ENCODE measurements at regions not wholly inside any gene's neighbourhood (a gene's known extent, or its start where the extent isn't known, plus 50 kb on each side); places are given as distances from the start of the nearest gene placed in this dataset.

DNA sequence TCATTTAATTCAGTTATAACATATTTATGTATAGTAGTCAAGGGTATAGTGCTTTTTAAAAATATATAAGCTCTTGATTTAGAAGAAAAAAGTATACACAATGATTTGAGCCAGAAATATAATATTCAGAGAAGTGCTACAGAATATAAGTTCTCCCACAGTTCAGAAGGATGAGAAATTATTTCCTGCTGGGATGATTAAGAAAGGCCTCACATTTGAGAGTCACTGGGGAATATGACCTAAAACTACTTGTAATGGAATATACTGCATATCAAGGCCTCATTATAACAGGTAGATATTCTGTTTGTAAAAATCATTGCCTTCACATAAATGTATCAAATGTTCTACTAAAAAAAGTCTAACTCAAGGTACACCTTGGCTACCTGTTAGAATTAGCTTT, 203.5 kb downstream of the MBD2 start:
- H2BK120ac ChIP-seq (ENCODE audit: insufficient read depth, low read length, poor library complexity) = no peak overlapping the region
- H3K18ac ChIP-seq (ENCODE audit: low read length) = no peak overlapping the region
- H3K23ac ChIP-seq (ENCODE audit: low read length) = no peak overlapping the region
- H3K36me3 ChIP-seq (ENCODE audit: control insufficient read depth in 1 of 2, insufficient read depth in 2 of 2, low read length in 2 of 2) = no peaks in the 10 kb centered on the region
- H3K27ac ChIP-seq (ENCODE audit: low read depth, low read length) = no peak overlapping the region
- no peak overlapping the region for H4K12ac ChIP-seq (ENCODE audit: low read depth, low read length)
- no peak overlapping the region for H3K14ac ChIP-seq (ENCODE audit: low read length)
- no peaks in the 10 kb centered on the region for H3K27me3 ChIP-seq (ENCODE audit: insufficient read depth, low read length)
- no peak overlapping the region for H2AK5ac ChIP-seq (ENCODE audit: low read length)
- no peaks in the 10 kb centered on the region for H3K4me1 ChIP-seq (ENCODE audit: control insufficient read depth in 1 of 2, insufficient read depth in 2 of 2, low read length in 2 of 2)
- H4K91ac ChIP-seq (ENCODE audit: low read depth, low read length) = no peak overlapping the region
- H3K9ac ChIP-seq (ENCODE audit: low read length) = no peak overlapping the region
- H3K4me2 ChIP-seq (ENCODE audit: low read length) = no peak overlapping the region
- H2BK5ac ChIP-seq (ENCODE audit: low read depth, low read length, poor library complexity) = no peak overlapping the region
- no peak overlapping the region for H2AFZ ChIP-seq (ENCODE audit: insufficient read depth, low read length, poor library complexity)
- H4K8ac ChIP-seq (ENCODE audit: low read depth, low read length) = no peak overlapping the region
- H3K4ac ChIP-seq (ENCODE audit: low read depth, low read length) = no peak overlapping the region
- H3K9me3 ChIP-seq (ENCODE audit: insufficient read depth, low read depth, low read length) = no peaks in the 10 kb centered on the region
- H3K79me1 ChIP-seq (ENCODE audit: low read length) = no peaks in the 10 kb centered on the region
- DNase-seq = no peak
- H2BK12ac ChIP-seq (ENCODE audit: low read length) = no peak overlapping the region
- H3K4me3 ChIP-seq (ENCODE audit: low read depth, low read length) = no peak overlapping the region
- no peaks in the 10 kb centered on the region for H3K79me2 ChIP-seq (ENCODE audit: control insufficient read depth, insufficient read depth, low read length, poor library complexity)

DNA sequence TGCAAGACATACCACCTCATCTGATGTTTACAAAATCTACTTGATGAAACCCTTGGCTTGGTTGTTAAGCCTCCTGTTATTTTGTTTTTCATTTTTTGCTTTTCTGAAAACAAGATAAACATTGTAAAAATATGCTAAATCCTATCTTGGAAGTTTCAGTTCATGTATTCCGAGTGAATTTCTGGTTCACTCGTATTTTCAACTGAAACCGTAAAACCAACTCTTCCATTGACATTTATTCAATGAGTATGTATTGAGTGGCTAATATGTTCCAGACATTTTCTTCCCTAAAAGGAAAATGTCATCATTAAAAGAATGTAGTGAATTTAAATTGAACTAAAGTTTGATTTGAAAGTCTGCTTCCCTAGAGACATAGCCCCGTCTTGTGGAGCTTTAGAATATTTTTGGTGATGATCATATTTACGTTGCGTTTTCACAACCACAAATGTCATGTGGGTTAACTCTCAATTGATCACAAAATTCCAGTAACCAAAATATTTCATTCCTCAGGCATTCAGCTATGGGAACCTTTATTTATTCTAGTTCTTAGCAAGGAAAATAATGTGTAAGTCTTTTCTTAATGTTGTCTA, 204.2 kb downstream of the MBD2 start:
- WGBS (ENCODE audit: extremely low coverage, insufficient coverage, insufficient read length) = no CpG with 5 or more reads among the region's 6 CpGs
- Histone ChIP-seq H3K27me3 (ENCODE audit: insufficient read depth, low read length) (no peaks in the 10 kb centered on the region), H3K4me1 (ENCODE audit: control insufficient read depth in 1 of 2, insufficient read depth in 2 of 2, low read length in 2 of 2) (no peaks in the 10 kb centered on the region), H3K14ac (ENCODE audit: low read length) (no peak overlapping the region), H3K79me1 (ENCODE audit: low read length) (no peaks in the 10 kb centered on the region), H4K12ac (ENCODE audit: low read depth, low read length) (no peak overlapping the region), H3K18ac (ENCODE audit: low read length) (no peak overlapping the region), H2AFZ (ENCODE audit: insufficient read depth, low read length, poor library complexity) (no peak overlapping the region), H4K91ac (ENCODE audit: low read depth, low read length) (no peak overlapping the region), H3K4me2 (ENCODE audit: low read length) (no peak overlapping the region), H3K4me3 (ENCODE audit: low read depth, low read length) (no peak overlapping the region), H3K27ac (ENCODE audit: low read depth, low read length) (no peak overlapping the region), H2BK5ac (ENCODE audit: low read depth, low read length, poor library complexity) (no peak overlapping the region), H3K9ac (ENCODE audit: low read length) (no peak overlapping the region), H3K36me3 (ENCODE audit: control insufficient read depth in 1 of 2, insufficient read depth in 2 of 2, low read length in 2 of 2) (no peaks in the 10 kb centered on the region), H3K4ac (ENCODE audit: low read depth, low read length) (no peak overlapping the region), H3K23ac (ENCODE audit: low read length) (no peak overlapping the region), H3K9me3 (ENCODE audit: insufficient read depth, low read depth, low read length) (no peaks in the 10 kb centered on the region), H3K79me2 (ENCODE audit: control insufficient read depth, insufficient read depth, low read length, poor library complexity) (no peaks in the 10 kb centered on the region), H4K8ac (ENCODE audit: low read depth, low read length) (no peak overlapping the region), H2AK5ac (ENCODE audit: low read length) (no peak overlapping the region), H2BK12ac (ENCODE audit: low read length) (no peak overlapping the region), H2BK120ac (ENCODE audit: insufficient read depth, low read length, poor library complexity) (no peak overlapping the region)
- no peak for DNase-seq

DNA sequence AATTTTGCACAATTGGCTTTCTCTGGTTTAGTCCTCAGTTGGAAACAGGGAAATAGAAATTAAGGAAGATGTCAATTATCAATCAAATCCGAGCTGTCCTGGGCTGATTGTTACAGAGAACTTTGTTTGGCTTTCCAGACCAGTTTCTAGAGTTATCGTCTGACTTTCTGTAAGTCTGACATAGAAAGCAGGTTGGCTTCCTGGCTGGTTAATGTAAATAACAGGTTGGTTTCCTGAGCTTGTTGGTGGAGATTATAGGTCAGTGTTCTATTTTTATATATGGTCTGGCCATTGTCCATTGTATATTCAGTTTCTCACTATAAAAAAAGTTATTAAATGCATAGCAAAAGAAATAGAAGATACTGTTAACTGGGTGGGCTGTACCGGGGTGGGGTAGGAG, 204.8 kb downstream of the MBD2 start:
- H3K4me2 ChIP-seq (ENCODE audit: low read length) = no peak overlapping the region
- H3K27ac ChIP-seq (ENCODE audit: low read depth, low read length) = no peak overlapping the region
- no CpG with 5 or more reads among the region's 3 CpGs for WGBS (ENCODE audit: extremely low coverage, insufficient coverage, insufficient read length)
- no peaks in the 10 kb centered on the region for H3K4me1 ChIP-seq (ENCODE audit: control insufficient read depth in 1 of 2, insufficient read depth in 2 of 2, low read length in 2 of 2)
- H3K4ac ChIP-seq (ENCODE audit: low read depth, low read length) = no peak overlapping the region
- no peak overlapping the region for H4K12ac ChIP-seq (ENCODE audit: low read depth, low read length)
- no peak overlapping the region for H4K91ac ChIP-seq (ENCODE audit: low read depth, low read length)
- no peak overlapping the region for H3K4me3 ChIP-seq (ENCODE audit: low read depth, low read length)
- no peaks in the 10 kb centered on the region for H3K9me3 ChIP-seq (ENCODE audit: insufficient read depth, low read depth, low read length)
- DNase-seq = no peak
- no peaks in the 10 kb centered on the region for H3K27me3 ChIP-seq (ENCODE audit: insufficient read depth, low read length)
- H2BK120ac ChIP-seq (ENCODE audit: insufficient read depth, low read length, poor library complexity) = no peak overlapping the region
- no peak overlapping the region for H3K18ac ChIP-seq (ENCODE audit: low read length)
- H3K9ac ChIP-seq (ENCODE audit: low read length) = no peak overlapping the region
- no peak overlapping the region for H2AFZ ChIP-seq (ENCODE audit: insufficient read depth, low read length, poor library complexity)
- H2BK5ac ChIP-seq (ENCODE audit: low read depth, low read length, poor library complexity) = no peak overlapping the region
- no peak overlapping the region for H4K8ac ChIP-seq (ENCODE audit: low read depth, low read length)
- no peaks in the 10 kb centered on the region for H3K36me3 ChIP-seq (ENCODE audit: control insufficient read depth in 1 of 2, insufficient read depth in 2 of 2, low read length in 2 of 2)
- H2AK5ac ChIP-seq (ENCODE audit: low read length) = no peak overlapping the region
- H2BK12ac ChIP-seq (ENCODE audit: low read length) = no peak overlapping the region
- H3K14ac ChIP-seq (ENCODE audit: low read length) = no peak overlapping the region
- no peak overlapping the region for H3K23ac ChIP-seq (ENCODE audit: low read length)
- H3K79me1 ChIP-seq (ENCODE audit: low read length) = no peaks in the 10 kb centered on the region
- H3K79me2 ChIP-seq (ENCODE audit: control insufficient read depth, insufficient read depth, low read length, poor library complexity) = no peaks in the 10 kb centered on the region

DNA sequence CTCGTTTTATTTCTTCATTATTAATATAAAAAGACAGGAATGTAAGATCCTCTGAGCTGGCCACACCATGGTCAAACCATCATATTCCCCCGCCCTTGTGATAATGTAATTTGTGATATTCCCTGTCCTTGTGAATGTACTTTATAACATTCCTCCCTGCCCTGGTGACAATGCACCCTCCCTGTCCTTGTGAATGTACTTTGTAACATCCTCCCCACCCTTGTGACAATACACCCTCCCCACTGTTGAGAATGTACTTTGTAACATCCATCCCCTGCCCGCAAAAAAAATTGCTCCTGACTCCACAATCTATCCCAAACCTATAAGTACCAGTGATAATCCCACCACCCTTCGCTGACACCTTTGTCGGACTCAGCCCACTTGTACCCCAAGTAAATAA, 211.0 kb downstream of the MBD2 start:
- H3K27me3 ChIP-seq (ENCODE audit: insufficient read depth, low read length) = no peaks in the 10 kb centered on the region
- H2AFZ ChIP-seq (ENCODE audit: insufficient read depth, low read length, poor library complexity) = no peak overlapping the region
- no peak overlapping the region for H3K18ac ChIP-seq (ENCODE audit: low read length)
- H3K9ac ChIP-seq (ENCODE audit: low read length) = no peak overlapping the region
- H3K27ac ChIP-seq (ENCODE audit: low read depth, low read length) = no peak overlapping the region
- no peaks in the 10 kb centered on the region for H3K9me3 ChIP-seq (ENCODE audit: insufficient read depth, low read depth, low read length)
- H3K4me2 ChIP-seq (ENCODE audit: low read length) = no peak overlapping the region
- 100% methylated on average over 1 of the region's 5 CpGs for WGBS (ENCODE audit: extremely low coverage, insufficient coverage, insufficient read length)
- H4K8ac ChIP-seq (ENCODE audit: low read depth, low read length) = no peak overlapping the region
- no peak overlapping the region for H3K14ac ChIP-seq (ENCODE audit: low read length)
- H3K4ac ChIP-seq (ENCODE audit: low read depth, low read length) = no peak overlapping the region
- no peak overlapping the region for H2BK5ac ChIP-seq (ENCODE audit: low read depth, low read length, poor library complexity)
- no peaks in the 10 kb centered on the region for H3K36me3 ChIP-seq (ENCODE audit: control insufficient read depth in 1 of 2, insufficient read depth in 2 of 2, low read length in 2 of 2)
- no peaks in the 10 kb centered on the region for H3K79me1 ChIP-seq (ENCODE audit: low read length)
- no peak overlapping the region for H4K91ac ChIP-seq (ENCODE audit: low read depth, low read length)
- H2BK120ac ChIP-seq (ENCODE audit: insufficient read depth, low read length, poor library complexity) = no peak overlapping the region
- DNase-seq = no peak
- H2AK5ac ChIP-seq (ENCODE audit: low read length) = no peak overlapping the region
- H2BK12ac ChIP-seq (ENCODE audit: low read length) = no peak overlapping the region
- no peak overlapping the region for H4K12ac ChIP-seq (ENCODE audit: low read depth, low read length)
- H3K79me2 ChIP-seq (ENCODE audit: control insufficient read depth, insufficient read depth, low read length, poor library complexity) = no peaks in the 10 kb centered on the region
- H3K4me1 ChIP-seq (ENCODE audit: control insufficient read depth in 1 of 2, insufficient read depth in 2 of 2, low read length in 2 of 2) = no peaks in the 10 kb centered on the region
- no peak overlapping the region for H3K4me3 ChIP-seq (ENCODE audit: low read depth, low read length)
- H3K23ac ChIP-seq (ENCODE audit: low read length) = no peak overlapping the region
